ENCODE measurements at regions not wholly inside any gene's neighbourhood (a gene's known extent, or its start where the extent isn't known, plus 50 kb on each side); places are given as distances from the start of the nearest gene placed in this dataset.

- TF ChIP-seq CTCF (IDR thresholded peaks at IDR 0.05; ENCODE audit: insufficient read depth, low read depth, low read length, missing control alignments), result no peak
- no peak overlapping the region for H3K4me3 ChIP-seq (ENCODE audit: low read depth, low read length)
- no peak for DNase-seq (ENCODE audit: low read depth)
These were observed 537.1 kb upstream of the SEL1L start for GRCh38 chr14:82070753-82071152.

- TF ChIP-seq CTCF (IDR thresholded peaks at IDR 0.05; ENCODE audit: insufficient read depth, low read depth, low read length, missing control alignments), result no peak
- no peak overlapping the region for H3K4me3 ChIP-seq (ENCODE audit: low read depth, low read length)
- DNase-seq (ENCODE audit: low read depth), result no peak
These were observed 539.9 kb upstream of the SEL1L start for GRCh38 chr14:82073547-82073946.

- DNase-seq (ENCODE audit: low read depth), result peak; percentile 17
- H3K4me3 ChIP-seq (ENCODE audit: low read depth, low read length), result no peak overlapping the region
- TF ChIP-seq CTCF (IDR thresholded peaks at IDR 0.05; ENCODE audit: insufficient read depth, low read depth, low read length, missing control alignments), result no peak
These were observed 541.9 kb upstream of the SEL1L start for GRCh38 chr14:82075566-82075965.

- no peak for DNase-seq (ENCODE audit: low read depth)
- TF ChIP-seq CTCF (IDR thresholded peaks at IDR 0.05; ENCODE audit: insufficient read depth, low read depth, low read length, missing control alignments), result no peak
- H3K4me3 ChIP-seq (ENCODE audit: low read depth, low read length), result no peak overlapping the region
These were observed 545.9 kb upstream of the SEL1L start for GRCh38 chr14:82079553-82079952.

- H3K4me3 ChIP-seq (ENCODE audit: low read depth, low read length), result no peak overlapping the region
- DNase-seq (ENCODE audit: low read depth), result no peak
These were observed 546.7 kb upstream of the SEL1L start for GRCh38 chr14:82080370-82080769.

GRCh38 chr14:82084813-82085212 lies 551.2 kb upstream of the SEL1L start:
- no peak for DNase-seq (ENCODE audit: low read depth)
- H3K4me3 ChIP-seq (ENCODE audit: low read depth, low read length), result no peak overlapping the region
- TF ChIP-seq CTCF (IDR thresholded peaks at IDR 0.05; ENCODE audit: insufficient read depth, low read depth, low read length, missing control alignments), result no peak

More at GRCh38 chr14:82080370-82080769, 546.7 kb upstream of the SEL1L start:
- TF ChIP-seq CTCF (IDR thresholded peaks at IDR 0.05; ENCODE audit: insufficient read depth, low read depth, low read length, missing control alignments), result no peak

- no peak overlapping the region for H3K4me3 ChIP-seq (ENCODE audit: low read depth, low read length)
- DNase-seq (ENCODE audit: low read depth), result no peak
- no peak for TF ChIP-seq CTCF (IDR thresholded peaks at IDR 0.05; ENCODE audit: insufficient read depth, low read depth, low read length, missing control alignments)
These were observed 557.4 kb upstream of the SEL1L start for GRCh38 chr14:82091097-82091496.

All from GM12865 (cell line).